Nephron (organoid): ENCODE measurements at regions not wholly inside any gene's neighbourhood (a gene's known extent, or its start where the extent isn't known, plus 50 kb on each side); places are given as distances from the start of the nearest gene placed in this dataset.

Experiments
- H3K27ac Mint-ChIP-seq, 3 experiments: 2 replicates each; pipeline ENCODE4 v1.8.0; 2020; ENCODE audit warnings: mixed read lengths in 3 of 3, mild to moderate bottlenecking in 2 of 3, moderate library complexity in 1 of 3
- H3K27me3 Mint-ChIP-seq: 2 replicates; pipeline ENCODE4 v1.8.0; 2021; ENCODE audit warnings: low read depth, mild to moderate bottlenecking, moderate library complexity, mixed read lengths
- H3K36me3 Mint-ChIP-seq: 2 replicates; pipeline ENCODE4 v1.8.0; 2020; ENCODE audit warnings: low read depth, mixed read lengths
- H3K4me1 Mint-ChIP-seq: 2 replicates; pipeline ENCODE4 v1.8.0; 2020; ENCODE audit warnings: mixed read lengths
- H3K4me3 Mint-ChIP-seq, 3 experiments: 2 replicates each; pipeline ENCODE4 v1.8.0; 2020; ENCODE audit warnings: mild to moderate bottlenecking in 3 of 3, mixed read lengths in 3 of 3, moderate library complexity in 2 of 3
- H3K9me3 Mint-ChIP-seq: 2 replicates; pipeline ENCODE4 v1.8.0; 2020; ENCODE audit warnings: mixed read lengths
- TF ChIP-seq, protein P1 (sequence below), 3 experiments: fragments of 200-600 bp; sonication (generic); IDR thresholded peaks; one replicate each; pipeline ENCODE4 v1.5.0; 2021; ENCODE audit warnings: antibody characterized with exemption in 3 of 3; ENCODE audit not compliant: unreplicated experiment in 3 of 3

DNA sequence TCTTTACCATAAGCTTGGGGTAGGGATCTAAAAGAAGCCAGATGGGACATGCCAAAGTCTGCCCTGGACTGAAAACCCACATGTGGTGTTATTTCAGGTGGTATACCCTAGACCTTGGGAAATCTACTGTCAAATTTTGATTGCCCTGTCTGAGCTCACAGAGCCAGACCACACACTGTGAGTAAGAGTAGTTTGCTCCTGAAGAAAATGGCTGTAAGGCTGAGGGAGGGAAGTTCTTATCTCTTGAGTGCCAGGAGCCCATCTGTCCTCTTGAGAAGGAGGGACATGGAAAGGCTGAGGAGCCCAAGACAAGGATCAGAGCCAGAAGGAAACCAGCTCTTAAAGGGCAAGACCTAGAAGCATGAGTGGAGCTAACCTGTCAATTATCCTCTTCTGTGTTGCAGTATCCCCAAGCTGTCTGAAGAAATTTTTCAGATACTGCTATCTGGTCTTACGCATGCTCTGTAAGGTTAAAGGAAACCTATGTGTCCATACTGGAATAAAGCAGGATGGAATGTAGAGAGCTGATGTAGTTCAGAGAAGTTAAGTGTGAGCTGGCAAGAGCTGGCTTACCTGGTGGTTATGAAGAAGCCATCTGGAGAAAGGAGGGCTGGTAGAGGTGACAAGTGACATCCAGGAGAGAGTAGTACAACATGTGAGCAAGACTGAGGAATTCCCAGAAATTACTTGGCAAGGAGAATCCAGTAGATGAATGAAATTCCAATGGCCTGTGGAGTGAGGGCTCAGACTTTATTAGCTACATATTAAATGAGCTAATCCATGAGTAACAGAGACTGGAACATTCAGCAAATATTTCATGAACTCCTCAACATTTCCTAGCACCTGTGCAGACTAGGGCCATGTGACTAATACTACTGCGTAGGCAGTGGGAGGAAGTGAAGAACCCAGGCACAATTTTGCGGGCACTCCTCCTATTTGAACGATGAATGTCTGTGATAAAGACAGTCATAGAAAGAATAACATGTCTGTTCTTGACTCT is 389.1 kb upstream of the KIF2A start:
- H3K9me3 Mint-ChIP-seq: peaks cover 11% of the 10 kb centered on the region
- H3K4me3 Mint-ChIP-seq: no peak overlapping the region
- no peaks in the 10 kb centered on the region for H3K36me3 Mint-ChIP-seq
- no peak overlapping the region for H3K27ac Mint-ChIP-seq
- peaks cover 3% of the 10 kb centered on the region for H3K27me3 Mint-ChIP-seq
- H3K4me1 Mint-ChIP-seq: no peaks in the 10 kb centered on the region
- TF ChIP-seq, protein P1, sequence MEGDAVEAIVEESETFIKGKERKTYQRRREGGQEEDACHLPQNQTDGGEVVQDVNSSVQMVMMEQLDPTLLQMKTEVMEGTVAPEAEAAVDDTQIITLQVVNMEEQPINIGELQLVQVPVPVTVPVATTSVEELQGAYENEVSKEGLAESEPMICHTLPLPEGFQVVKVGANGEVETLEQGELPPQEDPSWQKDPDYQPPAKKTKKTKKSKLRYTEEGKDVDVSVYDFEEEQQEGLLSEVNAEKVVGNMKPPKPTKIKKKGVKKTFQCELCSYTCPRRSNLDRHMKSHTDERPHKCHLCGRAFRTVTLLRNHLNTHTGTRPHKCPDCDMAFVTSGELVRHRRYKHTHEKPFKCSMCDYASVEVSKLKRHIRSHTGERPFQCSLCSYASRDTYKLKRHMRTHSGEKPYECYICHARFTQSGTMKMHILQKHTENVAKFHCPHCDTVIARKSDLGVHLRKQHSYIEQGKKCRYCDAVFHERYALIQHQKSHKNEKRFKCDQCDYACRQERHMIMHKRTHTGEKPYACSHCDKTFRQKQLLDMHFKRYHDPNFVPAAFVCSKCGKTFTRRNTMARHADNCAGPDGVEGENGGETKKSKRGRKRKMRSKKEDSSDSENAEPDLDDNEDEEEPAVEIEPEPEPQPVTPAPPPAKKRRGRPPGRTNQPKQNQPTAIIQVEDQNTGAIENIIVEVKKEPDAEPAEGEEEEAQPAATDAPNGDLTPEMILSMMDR (IDR thresholded peaks at IDR 0.05; ENCODE audit: unreplicated experiment in 3 of 3): no peak

DNA sequence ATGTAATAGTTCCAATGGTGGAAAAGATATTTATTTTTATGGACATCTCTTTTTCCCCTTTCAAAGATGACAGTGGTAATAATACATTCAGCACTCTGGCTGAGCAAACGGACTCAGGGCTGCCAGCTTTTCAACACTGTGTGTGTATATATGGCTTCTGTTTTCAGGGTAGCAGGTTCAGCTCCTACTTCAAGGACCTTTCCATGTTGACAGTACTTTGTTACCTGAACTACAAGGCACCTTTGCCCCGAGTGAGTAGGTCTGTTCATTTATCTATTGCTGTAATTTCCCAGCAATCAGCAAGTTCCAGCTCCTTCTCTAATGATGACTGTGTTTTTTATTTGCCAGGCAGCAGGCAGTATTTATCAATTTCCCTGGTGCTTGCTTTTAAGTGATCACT is 387.4 kb upstream of the KIF2A start:
- no peak overlapping the region for H3K27ac Mint-ChIP-seq
- peaks cover 4% of the 10 kb centered on the region for H3K9me3 Mint-ChIP-seq
- H3K27me3 Mint-ChIP-seq: peaks cover 3% of the 10 kb centered on the region
- H3K4me1 Mint-ChIP-seq: no peaks in the 10 kb centered on the region
- no peak overlapping the region for H3K4me3 Mint-ChIP-seq
- TF ChIP-seq, protein P1 (IDR thresholded peaks at IDR 0.05; ENCODE audit: unreplicated experiment in 3 of 3): no peak
- no peaks in the 10 kb centered on the region for H3K36me3 Mint-ChIP-seq

DNA sequence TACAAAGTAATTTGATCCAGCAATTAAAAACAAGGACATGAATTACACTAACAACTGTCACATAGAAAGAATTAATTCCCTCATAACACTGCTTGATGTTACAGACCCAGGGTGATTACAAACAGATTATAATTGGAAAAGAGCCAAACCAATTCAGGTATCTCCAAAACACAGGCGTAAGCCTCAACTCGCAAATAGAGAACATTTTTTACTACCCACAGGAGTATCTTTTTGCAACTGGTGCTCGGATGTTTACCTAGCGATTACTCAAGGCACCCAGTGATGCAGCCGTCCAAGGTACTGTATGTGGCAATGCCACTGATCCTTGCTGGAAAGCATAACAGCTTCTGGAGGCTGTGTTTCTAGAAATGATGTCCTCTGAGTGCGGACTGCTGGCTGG is 386.1 kb upstream of the KIF2A start:
- TF ChIP-seq, protein P1 (IDR thresholded peaks at IDR 0.05; ENCODE audit: unreplicated experiment in 3 of 3): no peak
- H3K27me3 Mint-ChIP-seq: peaks cover 3% of the 10 kb centered on the region
- no peaks in the 10 kb centered on the region for H3K36me3 Mint-ChIP-seq
- H3K9me3 Mint-ChIP-seq: no peaks in the 10 kb centered on the region
- no peak overlapping the region for H3K4me3 Mint-ChIP-seq
- H3K27ac Mint-ChIP-seq: no peak overlapping the region
- no peaks in the 10 kb centered on the region for H3K4me1 Mint-ChIP-seq

DNA sequence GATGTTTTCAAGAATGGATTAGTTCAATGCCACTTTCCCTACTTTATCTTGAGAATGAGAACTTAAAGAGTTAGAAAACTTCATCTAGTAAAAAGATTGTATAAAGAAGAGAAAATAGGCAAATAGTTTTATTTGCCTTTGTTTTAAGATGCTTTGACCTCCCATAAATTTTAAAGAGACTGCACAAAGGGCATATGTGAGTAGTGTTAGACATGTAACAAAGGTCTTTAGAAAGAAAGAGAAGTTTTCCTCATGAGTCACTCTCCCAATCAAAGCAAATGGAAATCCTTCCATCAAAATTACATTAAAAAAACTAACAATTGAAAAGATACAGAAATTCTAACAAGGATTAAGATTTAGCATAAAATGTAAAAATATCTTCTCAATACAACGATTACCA is 381.8 kb upstream of the KIF2A start:
- Mint-ChIP-seq H3K36me3 (no peaks in the 10 kb centered on the region), H3K4me3 (no peak overlapping the region), H3K4me1 (no peaks in the 10 kb centered on the region), H3K9me3 (no peaks in the 10 kb centered on the region), H3K27me3 (no peaks in the 10 kb centered on the region), H3K27ac (no peak overlapping the region)
- TF ChIP-seq, protein P1 (IDR thresholded peaks at IDR 0.05; ENCODE audit: unreplicated experiment in 3 of 3): no peak

DNA sequence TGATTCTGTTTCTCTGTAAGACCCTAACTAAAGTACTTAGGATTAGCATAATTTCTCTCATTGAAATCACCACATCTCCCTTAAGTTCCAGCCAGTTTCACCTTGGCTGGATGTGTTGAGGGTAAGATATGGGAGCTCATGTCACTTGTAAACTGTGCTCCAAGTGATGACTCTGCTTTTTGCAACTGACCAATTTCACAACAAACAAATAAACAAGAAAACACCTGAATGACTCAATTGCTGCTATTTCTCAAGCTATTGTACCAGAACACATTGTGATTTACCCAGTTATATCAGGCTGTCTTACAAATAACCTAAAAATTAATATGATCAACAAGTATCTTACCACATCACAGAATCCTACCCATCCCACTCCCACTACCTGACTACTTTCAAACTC is 379.1 kb upstream of the KIF2A start:
- Mint-ChIP-seq H3K4me3 (no peak overlapping the region), H3K36me3 (no peaks in the 10 kb centered on the region), H3K9me3 (no peaks in the 10 kb centered on the region), H3K27ac (no peak overlapping the region), H3K4me1 (no peaks in the 10 kb centered on the region), H3K27me3 (no peaks in the 10 kb centered on the region)
- TF ChIP-seq, protein P1 (IDR thresholded peaks at IDR 0.05; ENCODE audit: unreplicated experiment in 3 of 3): no peak

DNA sequence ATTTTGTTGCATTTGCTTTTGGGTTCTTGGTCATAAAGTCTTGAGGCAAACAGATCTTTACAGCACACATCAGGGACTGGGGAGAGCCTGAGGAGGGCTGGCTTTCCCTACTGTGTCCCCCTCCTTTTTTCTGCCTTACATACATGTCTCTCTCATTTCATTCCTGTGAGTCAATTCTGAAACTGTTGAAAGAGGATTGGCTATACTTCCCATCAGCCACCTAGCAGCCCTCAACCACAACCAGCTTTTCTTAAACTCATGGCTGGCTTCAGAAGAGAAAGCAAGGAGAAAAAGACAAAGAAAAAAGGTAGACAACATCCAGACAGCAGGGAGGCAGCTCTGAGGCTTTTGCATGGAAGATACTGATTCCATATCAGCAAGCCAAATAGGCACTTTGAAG is 374.8 kb upstream of the KIF2A start:
- Mint-ChIP-seq H3K4me1 (no peaks in the 10 kb centered on the region), H3K36me3 (no peaks in the 10 kb centered on the region), H3K9me3 (no peaks in the 10 kb centered on the region), H3K27me3 (peaks cover 5% of the 10 kb centered on the region), H3K27ac (no peak overlapping the region), H3K4me3 (no peak overlapping the region)
- TF ChIP-seq, protein P1 (IDR thresholded peaks at IDR 0.05; ENCODE audit: unreplicated experiment in 3 of 3): no peak
